PC-3 (cell line): ENCODE measurements at regions not wholly inside any gene's neighbourhood (a gene's known extent, or its start where the extent isn't known, plus 50 kb on each side); places are given as distances from the start of the nearest gene placed in this dataset.

Source experiments
- EZH2 ChIP-seq: fragments of 300-600 bp; sonication (generic); IDR thresholded peaks from one replicate; pipeline ENCODE4 v1.6.1; 2017; ENCODE audit warnings: antibody characterized with exemption, mild to moderate bottlenecking, low read length; ENCODE audit not compliant: unreplicated experiment
- TF ChIP-seq, protein P1 (sequence below): fragments of 300-600 bp; sonication (generic); conservative IDR thresholded peaks from 2 replicates; pipeline ENCODE4 v1.5.1; 2017; ENCODE audit warnings: antibody characterized with exemption, low read depth, mild to moderate bottlenecking, low read length

DNA sequence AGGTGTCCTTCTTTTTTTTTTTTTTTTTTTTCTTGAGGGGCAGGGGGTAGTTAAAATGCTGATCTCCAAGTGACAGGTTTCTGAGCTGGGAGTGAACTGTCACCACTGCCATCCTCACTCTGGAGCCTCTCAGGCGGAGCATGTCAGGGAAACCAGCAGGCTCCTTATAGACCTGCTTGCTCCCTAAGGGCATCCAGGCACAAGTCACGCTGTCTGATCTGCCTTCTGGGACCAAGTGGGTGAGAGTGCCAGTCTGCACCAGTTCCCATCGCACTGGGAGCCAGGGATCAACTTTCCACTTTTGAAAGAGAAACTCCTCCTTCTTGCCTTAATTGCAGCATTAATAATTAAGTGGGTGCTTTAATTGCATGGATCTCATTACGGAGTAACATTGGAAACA is 537.9 kb upstream of the CADM1 start:
- TF ChIP-seq, protein P1, sequence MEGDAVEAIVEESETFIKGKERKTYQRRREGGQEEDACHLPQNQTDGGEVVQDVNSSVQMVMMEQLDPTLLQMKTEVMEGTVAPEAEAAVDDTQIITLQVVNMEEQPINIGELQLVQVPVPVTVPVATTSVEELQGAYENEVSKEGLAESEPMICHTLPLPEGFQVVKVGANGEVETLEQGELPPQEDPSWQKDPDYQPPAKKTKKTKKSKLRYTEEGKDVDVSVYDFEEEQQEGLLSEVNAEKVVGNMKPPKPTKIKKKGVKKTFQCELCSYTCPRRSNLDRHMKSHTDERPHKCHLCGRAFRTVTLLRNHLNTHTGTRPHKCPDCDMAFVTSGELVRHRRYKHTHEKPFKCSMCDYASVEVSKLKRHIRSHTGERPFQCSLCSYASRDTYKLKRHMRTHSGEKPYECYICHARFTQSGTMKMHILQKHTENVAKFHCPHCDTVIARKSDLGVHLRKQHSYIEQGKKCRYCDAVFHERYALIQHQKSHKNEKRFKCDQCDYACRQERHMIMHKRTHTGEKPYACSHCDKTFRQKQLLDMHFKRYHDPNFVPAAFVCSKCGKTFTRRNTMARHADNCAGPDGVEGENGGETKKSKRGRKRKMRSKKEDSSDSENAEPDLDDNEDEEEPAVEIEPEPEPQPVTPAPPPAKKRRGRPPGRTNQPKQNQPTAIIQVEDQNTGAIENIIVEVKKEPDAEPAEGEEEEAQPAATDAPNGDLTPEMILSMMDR, result no peak
- TF ChIP-seq EZH2, result no peak
